ENCODE measurements at regions not wholly inside any gene's neighbourhood (a gene's known extent, or its start where the extent isn't known, plus 50 kb on each side); places are given as distances from the start of the nearest gene placed in this dataset.

DNA sequence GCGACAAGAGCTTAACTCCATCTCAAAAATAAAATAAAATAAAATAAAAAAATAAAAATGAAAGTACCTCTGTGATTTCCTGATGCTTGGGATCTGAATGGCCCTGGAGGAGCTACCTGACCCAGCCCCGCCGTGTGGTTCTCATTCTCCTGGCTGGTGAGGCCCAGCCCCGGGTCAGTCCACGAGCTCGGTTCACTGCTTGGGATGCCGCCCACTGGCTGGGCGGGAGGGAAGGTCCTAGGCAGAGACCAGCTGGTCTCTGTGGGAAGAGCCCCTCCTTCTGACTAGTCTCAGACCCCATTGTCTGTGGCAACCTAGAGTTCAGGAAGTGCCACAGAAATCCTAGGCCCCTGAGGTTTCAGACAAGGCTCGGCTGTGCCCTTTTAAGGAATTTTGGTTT, 55.1 kb upstream of the DLGAP1 start:
- DNase-seq (ENCODE audit: low read depth, low spot score) = no peak
- Histone ChIP-seq H3K27ac (ENCODE audit: low read depth, low read length) (no peak overlapping the region), H3K9me3 (ENCODE audit: control insufficient read depth, insufficient read depth, low read length) (peaks cover 24% of the 10 kb centered on the region), H3K27me3 (ENCODE audit: control insufficient read depth, insufficient read depth, low read length) (no peaks in the 10 kb centered on the region), H3K4me3 (ENCODE audit: low read depth, low read length) (no peak overlapping the region)
- ChIA-PET POLR2A (no interaction called here), CTCF (no interaction called here)
- TF ChIP-seq, protein P1, sequence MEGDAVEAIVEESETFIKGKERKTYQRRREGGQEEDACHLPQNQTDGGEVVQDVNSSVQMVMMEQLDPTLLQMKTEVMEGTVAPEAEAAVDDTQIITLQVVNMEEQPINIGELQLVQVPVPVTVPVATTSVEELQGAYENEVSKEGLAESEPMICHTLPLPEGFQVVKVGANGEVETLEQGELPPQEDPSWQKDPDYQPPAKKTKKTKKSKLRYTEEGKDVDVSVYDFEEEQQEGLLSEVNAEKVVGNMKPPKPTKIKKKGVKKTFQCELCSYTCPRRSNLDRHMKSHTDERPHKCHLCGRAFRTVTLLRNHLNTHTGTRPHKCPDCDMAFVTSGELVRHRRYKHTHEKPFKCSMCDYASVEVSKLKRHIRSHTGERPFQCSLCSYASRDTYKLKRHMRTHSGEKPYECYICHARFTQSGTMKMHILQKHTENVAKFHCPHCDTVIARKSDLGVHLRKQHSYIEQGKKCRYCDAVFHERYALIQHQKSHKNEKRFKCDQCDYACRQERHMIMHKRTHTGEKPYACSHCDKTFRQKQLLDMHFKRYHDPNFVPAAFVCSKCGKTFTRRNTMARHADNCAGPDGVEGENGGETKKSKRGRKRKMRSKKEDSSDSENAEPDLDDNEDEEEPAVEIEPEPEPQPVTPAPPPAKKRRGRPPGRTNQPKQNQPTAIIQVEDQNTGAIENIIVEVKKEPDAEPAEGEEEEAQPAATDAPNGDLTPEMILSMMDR (IDR thresholded peaks at IDR 0.05; ENCODE audit: low read depth, low read length) = no peak
